ENCODE measurements at regions not wholly inside any gene's neighbourhood (a gene's known extent, or its start where the extent isn't known, plus 50 kb on each side); places are given as distances from the start of the nearest gene placed in this dataset.
"Not testable (repeated sequence)": the region's sequence is repeated elsewhere in the genome, so short reads cannot be mapped to it uniquely, and the experiment has no call there.

GRCh38 chr13:80823472-80823871 is 482.5 kb upstream of the SPRY2 start:
- no peak for FAIRE-seq
- DNase-seq (ENCODE audit: low spot score), result no peak

DNA sequence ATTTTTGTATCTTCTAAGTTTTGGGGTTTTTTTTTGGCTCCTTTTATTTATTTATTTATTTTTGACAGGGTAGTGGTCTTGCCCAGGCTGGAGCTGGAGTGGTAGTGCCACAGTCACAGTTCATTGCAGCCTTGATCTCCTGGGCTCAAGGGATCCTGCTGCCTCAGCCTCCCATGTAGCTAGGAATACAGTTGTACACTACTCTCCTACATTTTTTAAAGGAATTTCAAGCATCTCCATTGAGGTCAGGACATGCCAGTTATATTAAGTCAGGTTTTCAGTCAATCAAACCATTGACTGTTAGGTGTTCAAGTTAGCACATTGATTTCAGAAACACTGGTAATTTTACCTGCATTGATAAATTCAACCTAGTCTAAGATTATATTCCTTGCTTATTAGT is 480.5 kb upstream of the SPRY2 start:
- FAIRE-seq (no peak), DNase-seq (ENCODE audit: low spot score) (no peak)

GRCh38 chr13:80817979-80818378 is 477.1 kb upstream of the SPRY2 start:
- DNase-seq (ENCODE audit: low spot score) (no peak), FAIRE-seq (no peak)

DNA sequence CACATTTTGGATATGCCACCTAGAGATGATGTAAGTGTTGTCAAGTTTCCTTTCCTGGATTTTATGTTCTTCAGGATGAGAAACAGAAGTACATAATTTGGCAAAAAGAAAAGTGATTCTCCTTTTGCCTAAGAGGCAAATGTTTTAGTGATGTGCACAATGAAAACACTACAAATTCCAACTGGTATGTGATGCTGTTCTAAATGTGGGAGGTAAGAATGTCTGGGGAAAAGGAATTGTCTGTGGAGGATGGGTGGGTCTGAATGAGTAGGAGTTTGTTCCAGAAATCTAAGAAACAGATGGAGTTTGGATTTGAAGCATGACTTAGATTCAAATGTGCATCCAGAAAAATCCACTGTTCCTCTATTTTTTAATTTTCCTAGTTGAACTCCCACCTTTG is 473.6 kb upstream of the SPRY2 start:
- no peak for DNase-seq (ENCODE audit: low spot score)

DNA sequence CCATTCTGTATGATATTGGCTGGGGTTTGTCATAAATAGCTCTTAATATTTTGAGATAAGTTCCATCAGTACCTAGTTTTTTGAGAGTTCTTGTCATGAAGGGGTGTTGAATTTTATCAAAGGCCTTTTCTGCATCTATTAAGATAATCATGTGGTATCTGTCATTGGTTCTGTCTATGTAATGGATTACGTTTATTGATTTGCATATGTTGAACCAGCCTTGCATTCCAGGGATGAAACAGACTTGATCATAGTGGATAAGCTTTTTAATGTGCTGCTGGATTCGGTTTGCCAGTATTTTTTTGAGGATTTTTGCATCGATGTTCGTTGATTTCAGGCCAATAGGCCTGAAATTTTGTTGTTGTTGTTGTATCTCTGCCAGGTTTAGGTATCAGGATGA is 469.4 kb upstream of the SPRY2 start:
- FAIRE-seq; DNase-seq (ENCODE audit: low spot score): not testable (repeated sequence)

More for the DNA sequence above, 473.6 kb upstream of the SPRY2 start:
- FAIRE-seq, result no peak

- no peak for DNase-seq (ENCODE audit: low spot score)
- no peak for FAIRE-seq
These were observed 462.0 kb upstream of the SPRY2 start for GRCh38 chr13:80802946-80803345.

DNA sequence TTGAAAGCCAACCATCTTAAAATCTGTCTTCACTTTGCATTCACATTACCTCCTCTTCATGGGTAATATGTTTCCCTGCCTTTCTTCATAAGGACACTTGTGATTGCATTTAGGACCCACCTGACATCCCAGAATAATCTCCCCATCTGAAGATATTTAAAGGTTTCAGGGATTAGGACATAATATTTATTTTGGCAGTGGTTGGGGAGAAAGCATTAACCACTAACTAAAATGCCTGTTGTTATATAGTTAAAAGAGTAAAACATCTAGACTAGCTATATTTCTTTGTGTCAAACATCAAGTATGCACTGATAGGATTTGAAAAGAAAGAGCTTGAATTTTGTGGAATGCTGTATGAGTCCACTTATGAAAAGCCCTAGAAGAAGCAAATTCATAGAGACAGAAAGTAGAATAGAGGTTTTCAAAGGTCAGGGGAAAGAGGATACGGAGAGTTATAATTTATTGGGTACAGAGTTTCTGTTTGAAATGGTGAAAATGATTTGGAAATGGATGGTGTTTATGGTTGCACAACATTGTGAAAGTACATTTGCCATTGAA is 457.7 kb upstream of the SPRY2 start:
- no peak for FAIRE-seq
- DNase-seq (ENCODE audit: low spot score), result no peak

GRCh38 chr13:80787604-80788003 is 446.7 kb upstream of the SPRY2 start:
- no peak for DNase-seq (ENCODE audit: low spot score)
- no peak for FAIRE-seq

GRCh38 chr13:80783926-80784565 is 443.1 kb upstream of the SPRY2 start:
- FAIRE-seq (no peak), DNase-seq (ENCODE audit: low spot score) (no peak)

DNA sequence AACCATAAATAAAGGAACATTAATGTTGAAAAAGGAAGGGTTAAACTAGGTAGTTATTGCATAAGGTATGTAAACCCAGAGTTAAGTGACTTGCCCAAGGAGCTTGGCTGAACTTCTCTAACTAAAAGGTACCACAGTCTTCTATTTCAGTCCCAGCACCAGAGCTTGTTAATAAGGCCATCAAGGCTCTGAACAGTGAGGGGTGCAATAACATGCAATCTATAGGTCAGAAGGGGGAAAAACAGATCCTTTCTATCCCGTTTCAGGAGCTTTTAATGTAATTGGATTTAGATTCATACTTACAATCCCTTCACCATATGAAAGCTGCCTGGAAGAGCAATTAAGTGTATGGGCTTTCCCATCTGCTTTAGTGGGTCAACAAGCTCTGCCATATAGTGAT is 441.5 kb upstream of the SPRY2 start:
- DNase-seq (ENCODE audit: low spot score), result no peak
- FAIRE-seq, result no peak

DNA sequence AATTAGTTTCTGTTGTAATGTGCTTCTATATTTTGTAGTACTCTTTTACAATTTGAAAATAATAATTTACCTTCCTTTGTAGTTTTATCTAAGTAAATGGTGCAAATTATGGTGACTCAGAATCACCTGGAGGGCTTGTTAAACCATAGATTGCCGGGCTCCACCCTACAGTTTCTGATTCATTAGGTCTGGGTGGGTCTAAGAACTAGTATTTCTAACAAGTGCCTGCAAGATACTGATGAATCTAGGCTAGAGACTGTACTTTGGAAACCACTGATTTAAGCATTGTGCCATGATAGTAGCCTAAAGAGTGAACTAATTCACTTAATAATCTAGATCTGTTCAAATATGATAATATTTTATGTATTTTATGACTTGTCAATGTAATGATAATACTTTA is 437.4 kb upstream of the SPRY2 start:
- no peak for DNase-seq (ENCODE audit: low spot score)

GRCh38 chr13:80757694-80758093 is 416.8 kb upstream of the SPRY2 start:
- FAIRE-seq, result no peak
- DNase-seq (ENCODE audit: low spot score), result no peak

More for the DNA sequence above, 437.4 kb upstream of the SPRY2 start:
- FAIRE-seq, result no peak

DNA sequence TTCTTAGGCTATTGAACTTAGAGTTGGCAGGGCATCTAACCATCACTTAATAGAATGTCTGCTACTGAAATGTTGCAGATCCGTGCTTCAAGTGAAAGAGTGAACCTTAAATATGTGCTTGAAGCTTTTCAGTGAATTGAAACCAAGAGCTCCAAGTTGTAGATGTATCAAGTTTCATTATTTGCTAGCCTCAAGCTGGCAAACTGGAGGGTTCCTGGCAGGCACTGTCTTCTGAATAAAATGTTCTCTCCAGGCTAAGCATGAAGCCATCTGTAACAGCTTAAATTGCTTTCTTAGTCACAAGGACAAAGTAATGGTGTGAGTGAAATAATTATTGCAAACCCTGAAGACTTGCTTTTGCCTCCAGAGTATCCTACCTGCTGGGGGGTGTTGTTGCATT is 415.0 kb upstream of the SPRY2 start:
- FAIRE-seq (no peak), DNase-seq (ENCODE audit: low spot score) (no peak)

GRCh38 chr13:80754441-80754840 is 413.5 kb upstream of the SPRY2 start:
- FAIRE-seq (no peak), DNase-seq (ENCODE audit: low spot score) (no peak)

GRCh38 chr13:80753866-80754265 is 412.9 kb upstream of the SPRY2 start:
- FAIRE-seq, result no peak
- no peak for DNase-seq (ENCODE audit: low spot score)

DNA sequence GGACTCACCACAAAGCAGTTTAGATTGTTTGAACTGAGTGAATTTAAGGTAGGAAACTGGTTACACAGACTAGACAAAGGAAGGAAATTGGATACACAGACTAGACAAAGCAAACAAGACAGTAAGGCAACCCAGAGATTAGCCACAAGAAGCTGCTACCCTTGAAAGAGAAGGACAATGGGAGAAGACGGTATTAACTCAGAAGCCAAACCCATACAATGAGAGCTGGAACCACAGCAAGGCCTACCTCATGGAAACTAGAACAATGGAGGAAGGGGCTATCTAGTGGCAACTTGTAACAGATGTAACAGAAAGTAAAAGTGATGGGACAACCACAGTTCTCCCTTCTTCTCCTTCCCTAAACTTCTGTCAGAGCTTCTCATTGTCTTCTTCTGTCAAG is 410.9 kb upstream of the SPRY2 start:
- DNase-seq (ENCODE audit: low spot score), result no peak
- no peak for FAIRE-seq

- FAIRE-seq (no peak), DNase-seq (ENCODE audit: low spot score) (no peak)
These were observed 403.4 kb upstream of the SPRY2 start for GRCh38 chr13:80744147-80744914.

DNA sequence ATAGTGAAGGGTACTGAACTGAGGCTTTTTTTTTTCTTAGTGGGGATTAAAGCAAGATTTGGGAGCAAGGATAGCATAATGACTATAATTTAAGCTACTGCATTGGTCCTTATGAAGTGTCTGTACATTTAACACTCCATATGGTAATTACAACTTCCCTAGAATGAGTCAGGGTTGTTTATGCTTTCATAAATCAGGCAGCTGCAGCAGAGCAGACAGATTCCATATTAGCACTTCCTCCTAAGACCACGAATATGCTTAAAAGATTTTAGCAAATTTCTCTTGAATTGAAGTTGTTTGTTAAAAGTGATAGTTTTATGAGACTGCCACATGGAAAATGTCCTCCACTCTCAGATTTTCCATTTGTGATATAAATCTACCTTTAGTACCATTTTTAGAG is 401.1 kb upstream of the SPRY2 start:
- FAIRE-seq, result no peak

DNA sequence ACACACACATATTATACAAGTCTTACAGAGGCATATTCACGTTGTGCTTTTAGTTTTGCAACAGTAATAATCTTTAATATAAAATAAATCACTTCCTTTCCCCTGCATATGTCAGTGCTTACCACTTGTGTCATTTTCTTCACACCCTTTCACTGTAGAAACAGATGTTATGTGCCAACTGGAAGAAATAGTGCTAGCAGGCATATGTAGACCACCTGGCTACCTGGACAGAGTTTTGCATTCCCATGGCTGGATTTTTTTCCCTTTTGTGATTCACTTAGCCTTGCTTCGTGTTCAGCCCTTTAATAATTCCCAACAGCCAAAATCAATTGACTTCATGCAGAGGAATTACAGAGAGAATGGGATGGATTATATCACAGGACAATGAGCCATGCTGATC is 399.1 kb upstream of the SPRY2 start:
- FAIRE-seq, result no peak
- DNase-seq (ENCODE audit: low spot score), result no peak

More for the DNA sequence above, 401.1 kb upstream of the SPRY2 start:
- DNase-seq (ENCODE audit: low spot score), result no peak

GRCh38 chr13:80737513-80737912 is 396.6 kb upstream of the SPRY2 start:
- DNase-seq (ENCODE audit: low spot score), result no peak
- no peak for FAIRE-seq

DNA sequence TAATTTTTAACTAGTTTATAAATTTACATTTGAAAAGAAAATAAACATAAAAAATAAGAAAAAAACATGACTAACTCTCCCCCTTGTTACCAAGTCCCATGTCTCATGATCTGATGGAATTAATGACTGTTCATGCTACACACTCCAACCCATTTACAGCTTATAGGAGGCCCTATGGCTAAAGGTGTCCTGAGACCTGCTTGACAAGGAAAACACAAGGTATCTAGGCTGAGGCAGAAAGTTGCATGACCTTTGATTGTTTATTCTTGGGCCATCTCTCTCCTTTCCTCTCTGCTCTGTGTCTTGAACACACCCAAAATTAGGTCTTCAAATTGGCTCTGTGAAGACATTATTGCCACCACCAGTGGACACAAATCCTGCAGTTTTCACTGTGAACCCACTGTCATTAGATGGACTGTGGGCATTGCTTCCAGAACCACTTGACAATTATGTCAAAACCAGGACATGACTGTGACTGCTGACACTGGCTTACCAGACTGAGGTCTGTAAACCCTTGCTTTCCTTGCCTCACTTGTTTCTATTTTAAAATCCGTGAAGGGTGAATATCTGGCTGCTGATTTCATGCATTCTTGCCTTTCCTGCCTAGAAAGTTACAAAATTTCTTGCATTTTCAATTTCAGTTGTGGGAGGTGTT is 386.5 kb upstream of the SPRY2 start:
- DNase-seq (ENCODE audit: low spot score) (no peak), FAIRE-seq (no peak)

DNA sequence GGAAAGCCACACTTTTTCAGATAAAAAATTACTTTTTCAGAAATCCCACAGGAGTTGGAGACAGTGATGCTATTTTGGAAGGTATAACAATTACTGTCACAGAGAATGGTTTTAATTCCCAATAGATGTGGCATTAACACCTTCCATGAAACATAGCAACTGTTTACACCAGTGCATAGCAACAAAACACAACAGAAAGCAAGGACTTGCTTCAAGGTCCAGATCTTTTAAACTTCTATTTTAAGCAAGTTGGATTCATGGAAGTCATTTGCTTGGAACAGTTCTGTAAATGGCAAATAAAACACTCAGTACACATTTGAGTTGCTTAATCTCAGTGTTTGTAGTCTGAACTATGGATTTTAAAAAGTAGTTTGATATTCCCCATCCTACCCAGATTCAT is 385.9 kb upstream of the SPRY2 start:
- FAIRE-seq (no peak), DNase-seq (ENCODE audit: low spot score) (no peak)
